Ishikawa (cell line): ENCODE measurements at regions not wholly inside any gene's neighbourhood (a gene's known extent, or its start where the extent isn't known, plus 50 kb on each side); places are given as distances from the start of the nearest gene placed in this dataset.

Experiments used
- CEBPB ChIP-seq: IDR thresholded peaks from 2 replicates; pipeline ENCODE4 v1.6.1; 2012
- EGR1 ChIP-seq: IDR thresholded peaks from 2 replicates; pipeline ENCODE4 v1.6.1; 2012
- EP300 ChIP-seq: IDR thresholded peaks from 2 replicates; pipeline ENCODE4 v1.6.1; 2012; ENCODE audit warnings: borderline replicate concordance
- FOXM1 ChIP-seq: IDR thresholded peaks from 2 replicates; pipeline ENCODE4 v1.6.1; 2012; ENCODE audit warnings: low read depth, borderline replicate concordance
- MAX ChIP-seq: IDR thresholded peaks from 2 replicates; pipeline ENCODE4 v1.6.1; 2012
- NFIC ChIP-seq: IDR thresholded peaks from 2 replicates; pipeline ENCODE4 v1.6.1; 2012
- RAD21 ChIP-seq: IDR thresholded peaks from 2 replicates; pipeline ENCODE4 v1.6.1; 2012; ENCODE audit warnings: low read depth
- TAF1 ChIP-seq: IDR thresholded peaks from 2 replicates; pipeline ENCODE4 v1.6.1; 2012; ENCODE audit warnings: low read depth, mild to moderate bottlenecking
- TCF12 ChIP-seq: IDR thresholded peaks from 2 replicates; pipeline ENCODE4 v1.6.1; 2012; ENCODE audit warnings: low read depth
- TF ChIP-seq, protein P1 (sequence below): IDR thresholded peaks from 2 replicates; pipeline ENCODE4 v1.6.1; 2012; ENCODE audit warnings: low read depth, mild to moderate bottlenecking
- TF ChIP-seq, protein P2 (sequence below): IDR thresholded peaks from 2 replicates; pipeline ENCODE4 v1.6.1; 2012

DNA sequence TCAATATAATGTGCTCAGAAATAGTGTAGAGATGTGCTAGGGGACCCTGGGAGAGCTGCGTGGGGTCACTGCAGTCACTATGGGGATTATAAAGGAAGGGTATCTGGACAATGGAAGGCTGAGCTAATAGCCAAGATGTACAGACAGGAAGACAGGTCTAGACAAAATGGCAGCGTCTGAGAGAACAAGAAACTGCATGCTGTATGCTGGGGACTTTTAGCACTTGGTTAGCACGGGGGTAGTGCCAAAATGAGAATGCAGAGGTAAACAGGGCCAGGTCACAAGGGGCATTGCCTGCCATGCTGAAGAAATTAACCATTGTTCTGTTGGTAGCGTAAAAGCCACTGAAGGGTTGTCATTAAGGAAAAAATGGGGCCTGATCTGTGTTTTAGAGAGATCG is 308.2 kb downstream of the EMP1 start:
- TF ChIP-seq EP300 (no peak), CEBPB (no peak), RAD21 (no peak), MAX (no peak), FOXM1 (no peak), TAF1 (no peak), NFIC (no peak), EGR1 (no peak), TCF12 (no peak)
- TF ChIP-seq, protein P1, sequence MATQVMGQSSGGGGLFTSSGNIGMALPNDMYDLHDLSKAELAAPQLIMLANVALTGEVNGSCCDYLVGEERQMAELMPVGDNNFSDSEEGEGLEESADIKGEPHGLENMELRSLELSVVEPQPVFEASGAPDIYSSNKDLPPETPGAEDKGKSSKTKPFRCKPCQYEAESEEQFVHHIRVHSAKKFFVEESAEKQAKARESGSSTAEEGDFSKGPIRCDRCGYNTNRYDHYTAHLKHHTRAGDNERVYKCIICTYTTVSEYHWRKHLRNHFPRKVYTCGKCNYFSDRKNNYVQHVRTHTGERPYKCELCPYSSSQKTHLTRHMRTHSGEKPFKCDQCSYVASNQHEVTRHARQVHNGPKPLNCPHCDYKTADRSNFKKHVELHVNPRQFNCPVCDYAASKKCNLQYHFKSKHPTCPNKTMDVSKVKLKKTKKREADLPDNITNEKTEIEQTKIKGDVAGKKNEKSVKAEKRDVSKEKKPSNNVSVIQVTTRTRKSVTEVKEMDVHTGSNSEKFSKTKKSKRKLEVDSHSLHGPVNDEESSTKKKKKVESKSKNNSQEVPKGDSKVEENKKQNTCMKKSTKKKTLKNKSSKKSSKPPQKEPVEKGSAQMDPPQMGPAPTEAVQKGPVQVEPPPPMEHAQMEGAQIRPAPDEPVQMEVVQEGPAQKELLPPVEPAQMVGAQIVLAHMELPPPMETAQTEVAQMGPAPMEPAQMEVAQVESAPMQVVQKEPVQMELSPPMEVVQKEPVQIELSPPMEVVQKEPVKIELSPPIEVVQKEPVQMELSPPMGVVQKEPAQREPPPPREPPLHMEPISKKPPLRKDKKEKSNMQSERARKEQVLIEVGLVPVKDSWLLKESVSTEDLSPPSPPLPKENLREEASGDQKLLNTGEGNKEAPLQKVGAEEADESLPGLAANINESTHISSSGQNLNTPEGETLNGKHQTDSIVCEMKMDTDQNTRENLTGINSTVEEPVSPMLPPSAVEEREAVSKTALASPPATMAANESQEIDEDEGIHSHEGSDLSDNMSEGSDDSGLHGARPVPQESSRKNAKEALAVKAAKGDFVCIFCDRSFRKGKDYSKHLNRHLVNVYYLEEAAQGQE: no peak
- TF ChIP-seq, protein P2, sequence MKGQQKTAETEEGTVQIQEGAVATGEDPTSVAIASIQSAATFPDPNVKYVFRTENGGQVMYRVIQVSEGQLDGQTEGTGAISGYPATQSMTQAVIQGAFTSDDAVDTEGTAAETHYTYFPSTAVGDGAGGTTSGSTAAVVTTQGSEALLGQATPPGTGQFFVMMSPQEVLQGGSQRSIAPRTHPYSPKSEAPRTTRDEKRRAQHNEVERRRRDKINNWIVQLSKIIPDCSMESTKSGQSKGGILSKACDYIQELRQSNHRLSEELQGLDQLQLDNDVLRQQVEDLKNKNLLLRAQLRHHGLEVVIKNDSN: no peak
